Cardiac fibroblast (primary cell): ENCODE measurements at regions not wholly inside any gene's neighbourhood (a gene's known extent, or its start where the extent isn't known, plus 50 kb on each side); places are given as distances from the start of the nearest gene placed in this dataset.

ENCODE experiments used
- DNase-seq, 2 donors: peaks; one replicate each; pipeline versions ENCODE4 v3.0.0 to v3.0.0-alpha.2; 2010; ENCODE audit warnings: low read depth in 2 of 2
- H3K4me3 ChIP-seq, 2 donors: replicated peaks in 1 of 2; 1 replicate in 1 of 2; 2 replicates in 1 of 2; pipeline ENCODE4 v1.5.1; 2011; ENCODE audit warnings: low read depth in 2 of 2, low read length in 2 of 2, mild to moderate bottlenecking in 2 of 2, moderate library complexity in 1 of 2
- CTCF ChIP-seq: IDR thresholded peaks from one replicate; pipeline ENCODE4 v1.5.1; 2011; ENCODE audit warnings: low read depth, mild to moderate bottlenecking, low read length, inconsistent platforms

- no peak overlapping the region for H3K4me3 ChIP-seq
- TF ChIP-seq CTCF: no peak
- no peak for DNase-seq
Measured at GRCh38 chr3:143209715-143210059, 90.1 kb downstream of the CHST2 start.

GRCh38 chr3:143210141-143210540 is 90.6 kb downstream of the CHST2 start:
- TF ChIP-seq CTCF: no peak
- no peak overlapping the region for H3K4me3 ChIP-seq
- DNase-seq: no peak

GRCh38 chr3:143215059-143215458 is 95.5 kb downstream of the CHST2 start:
- H3K4me3 ChIP-seq: no peak overlapping the region
- DNase-seq: no peak

More at GRCh38 chr3:143215059-143215458, 95.5 kb downstream of the CHST2 start:
- TF ChIP-seq CTCF: no peak
